Endodermal cell (in vitro differentiated cells): ENCODE measurements at regions not wholly inside any gene's neighbourhood (a gene's known extent, or its start where the extent isn't known, plus 50 kb on each side); places are given as distances from the start of the nearest gene placed in this dataset.

Experiments used
- DNase-seq: peaks from one replicate; pipeline ENCODE4 v3.0.0-alpha.2; 2017
- H3K27ac ChIP-seq: 2 replicates; pipeline ENCODE4 v1.5.1; 2013; ENCODE audit warnings: mild to moderate bottlenecking, low read depth, low read length, moderate library complexity
- H3K27me3 ChIP-seq: 2 replicates; pipeline ENCODE4 v1.6.1; 2013; ENCODE audit warnings: mild to moderate bottlenecking, low read length, moderate library complexity; ENCODE audit not compliant: insufficient read depth, control insufficient read depth, poor library complexity, severe bottlenecking
- H3K36me3 ChIP-seq: 2 replicates; pipeline ENCODE4 v1.7.0; 2013; ENCODE audit warnings: mild to moderate bottlenecking, low read length, moderate library complexity; ENCODE audit not compliant: control insufficient read depth, insufficient read depth
- H3K4me1 ChIP-seq: one replicate; pipeline ENCODE4 v1.7.0; 2013; ENCODE audit warnings: low read length; ENCODE audit not compliant: control insufficient read depth, insufficient read depth
- H3K4me3 ChIP-seq: 2 replicates; pipeline ENCODE4 v1.5.1; 2013; ENCODE audit warnings: mild to moderate bottlenecking, low read length, moderate library complexity
- H3K9ac ChIP-seq: 2 replicates; pipeline ENCODE4 v1.6.1; 2013; ENCODE audit warnings: mild to moderate bottlenecking, low read length, moderate library complexity; ENCODE audit not compliant: poor library complexity, severe bottlenecking; ENCODE audit errors: extremely low read depth
- H3K9me3 ChIP-seq: 2 replicates; pipeline ENCODE4 v1.6.1; 2013; ENCODE audit warnings: mild to moderate bottlenecking, low read length, moderate library complexity; ENCODE audit not compliant: control insufficient read depth
- H3K27ac Mint-ChIP-seq: 2 replicates; pipeline ENCODE4 v1.8.0; 2020; ENCODE audit warnings: mixed read lengths
- H3K27me3 Mint-ChIP-seq: 2 replicates; pipeline ENCODE4 v1.8.0; 2021; ENCODE audit warnings: mild to moderate bottlenecking, mixed read lengths; ENCODE audit not compliant: insufficient read depth
- H3K36me3 Mint-ChIP-seq: 2 replicates; pipeline ENCODE4 v1.8.0; 2020; ENCODE audit warnings: low read depth, mixed read lengths
- H3K4me1 Mint-ChIP-seq: 2 replicates; pipeline ENCODE4 v1.8.0; 2020; ENCODE audit warnings: mixed read lengths
- H3K4me3 Mint-ChIP-seq: 2 replicates; pipeline ENCODE4 v1.8.0; 2020; ENCODE audit warnings: mild to moderate bottlenecking, moderate library complexity, mixed read lengths
- H3K9me3 Mint-ChIP-seq: 2 replicates; pipeline ENCODE4 v1.8.0; 2020; ENCODE audit warnings: mild to moderate bottlenecking, mixed read lengths
- CTCF ChIP-seq: fragments of 200-600 bp; sonication (generic); conservative IDR thresholded peaks from 2 replicates; pipeline ENCODE4 v1.5.0; 2021; ENCODE audit warnings: antibody characterized with exemption, mild to moderate bottlenecking
- WGBS, 2 experiments: methylation state at CpG; one replicate each; pipeline versions ENCODE4 v1.1.5 to v1.1.7; 2013; ENCODE audit warnings: missing lambda C conversion rate in 2 of 2, mixed read lengths in 1 of 2; ENCODE audit not compliant: insufficient coverage in 1 of 2, insufficient read length in 1 of 2; 5-methylcytosine and 5-hydroxymethylcytosine counted together

GRCh38 chr17:31715446-31715845 lies 143.6 kb downstream of the COPRS start:
- Mint-ChIP-seq H3K4me3 (no peak overlapping the region), H3K36me3 (no peaks in the 10 kb centered on the region), H3K27me3 (no peaks in the 10 kb centered on the region), H3K27ac (no peak overlapping the region), H3K4me1 (no peaks in the 10 kb centered on the region), H3K9me3 (no peaks in the 10 kb centered on the region)
- H3K4me1 ChIP-seq = no peaks in the 10 kb centered on the region
- no peak for TF ChIP-seq CTCF
- no peaks in the 10 kb centered on the region for H3K9me3 ChIP-seq
- H3K27ac ChIP-seq = no peak overlapping the region
- H3K36me3 ChIP-seq = no peaks in the 10 kb centered on the region
- no peak for DNase-seq
- H3K27me3 ChIP-seq = no peaks in the 10 kb centered on the region
- WGBS, 2 experiments = 97 to 100% methylated on average over 1 to 4 of the region's 5 CpGs
- no peak overlapping the region for H3K9ac ChIP-seq
- H3K4me3 ChIP-seq = no peak overlapping the region

GRCh38 chr17:31704483-31704882 lies 154.6 kb downstream of the COPRS start:
- Histone ChIP-seq H3K27me3 (no peaks in the 10 kb centered on the region), H3K9me3 (no peaks in the 10 kb centered on the region), H3K27ac (no peak overlapping the region), H3K36me3 (no peaks in the 10 kb centered on the region), H3K4me1 (no peaks in the 10 kb centered on the region), H3K4me3 (no peak overlapping the region), H3K9ac (no peak overlapping the region)
- TF ChIP-seq CTCF = no peak
- no peak for DNase-seq
- H3K4me1 Mint-ChIP-seq = no peaks in the 10 kb centered on the region
- whole genome bisulfite sequencing, 2 experiments = 95 to 100% methylated on average over 4 to 10 of the region's 10 CpGs
- no peak overlapping the region for H3K27ac Mint-ChIP-seq
- peaks cover 2% of the 10 kb centered on the region for H3K9me3 Mint-ChIP-seq
- no peaks in the 10 kb centered on the region for H3K36me3 Mint-ChIP-seq
- no peak overlapping the region for H3K4me3 Mint-ChIP-seq
- H3K27me3 Mint-ChIP-seq = peaks cover 2% of the 10 kb centered on the region

- no peak for DNase-seq
- no peak overlapping the region for H3K4me3 ChIP-seq
- no peaks in the 10 kb centered on the region for H3K27me3 ChIP-seq
- H3K4me1 ChIP-seq = no peaks in the 10 kb centered on the region
- TF ChIP-seq CTCF = no peak
- Mint-ChIP-seq H3K4me1 (peaks cover 7% of the 10 kb centered on the region), H3K27ac (no peak overlapping the region), H3K9me3 (no peaks in the 10 kb centered on the region), H3K4me3 (no peak overlapping the region), H3K36me3 (no peaks in the 10 kb centered on the region), H3K27me3 (peaks cover 2% of the 10 kb centered on the region)
- H3K27ac ChIP-seq = no peak overlapping the region
- H3K9me3 ChIP-seq = no peaks in the 10 kb centered on the region
- no peak overlapping the region for H3K9ac ChIP-seq
- 87 to 89% methylated on average over 3 of the region's 3 CpGs for WGBS, 2 experiments
- no peaks in the 10 kb centered on the region for H3K36me3 ChIP-seq
Observed at GRCh38 chr17:31702041-31702440, 157.0 kb downstream of the COPRS start.
